ENCODE measurements at regions not wholly inside any gene's neighbourhood (a gene's known extent, or its start where the extent isn't known, plus 50 kb on each side); places are given as distances from the start of the nearest gene placed in this dataset.
"Not testable (repeated sequence)": the region's sequence is repeated elsewhere in the genome, so short reads cannot be mapped to it uniquely, and the experiment has no call there.

DNA sequence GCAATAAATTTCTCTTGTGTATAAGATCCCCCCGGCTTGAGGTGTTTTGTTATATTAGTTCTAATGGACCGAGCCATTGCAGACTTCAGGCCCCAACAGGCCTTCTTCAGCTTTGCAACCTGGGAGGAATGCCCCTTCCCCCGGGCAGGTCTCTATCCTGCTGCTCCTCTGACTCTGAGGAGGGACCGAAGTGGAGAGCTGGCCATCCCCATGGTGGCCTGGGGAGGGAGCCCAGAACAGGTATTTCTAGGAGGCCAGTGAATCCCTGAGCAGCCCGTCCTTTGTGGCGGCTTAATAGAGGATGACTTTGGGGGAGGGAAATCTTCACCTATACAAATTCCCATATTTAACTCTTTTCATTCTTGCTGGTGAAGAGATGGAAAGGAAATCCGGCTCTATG, 715.8 kb upstream of the SOX11 start:
- no peaks in the 10 kb centered on the region for H3K36me3 ChIP-seq
- no peak overlapping the region for H3K27ac ChIP-seq (replicated peaks in 1 of 4)
- H3K9me3 ChIP-seq, result no peaks in the 10 kb centered on the region
- DNase-seq (ENCODE audit: extremely low spot score), result no peak
- H3K4me1 ChIP-seq, result no peaks in the 10 kb centered on the region
- WGBS, result 88% methylated on average over 7 of the region's 7 CpGs
- no peak overlapping the region for H3K4me3 ChIP-seq
- intact Hi-C loops (cut with DNase I), result no loop called here
- no peak for TF ChIP-seq POLR2AphosphoS5 (IDR thresholded peaks at IDR 0.05)
- no peaks in the 10 kb centered on the region for H3K27me3 ChIP-seq

DNA sequence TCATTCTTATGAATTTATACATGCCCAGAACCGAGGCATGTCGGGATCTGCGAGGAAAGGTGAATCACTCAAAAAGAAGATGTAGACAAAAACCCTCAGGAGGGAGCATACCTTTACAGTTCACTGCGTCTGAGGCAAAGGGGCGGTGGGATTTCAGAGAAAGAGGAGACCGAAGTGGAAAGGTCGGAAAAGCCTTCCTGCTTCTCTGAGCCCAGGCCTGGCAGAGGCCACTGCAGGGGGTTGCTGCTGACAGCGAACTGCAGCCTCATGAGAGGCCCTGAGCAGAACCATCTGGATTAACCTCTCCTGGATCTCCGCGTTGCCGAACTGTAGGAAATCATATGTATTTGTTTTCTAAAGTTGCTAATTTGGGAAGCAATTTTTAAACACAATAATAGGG, 713.1 kb upstream of the SOX11 start:
- no peak overlapping the region for H3K27ac ChIP-seq (replicated peaks in 1 of 4)
- WGBS, result 73% methylated on average over 11 of the region's 11 CpGs
- no peaks in the 10 kb centered on the region for H3K36me3 ChIP-seq
- H3K4me3 ChIP-seq, result no peak overlapping the region
- intact Hi-C loops (cut with DNase I), result no loop called here
- DNase-seq (ENCODE audit: extremely low spot score), result peak; percentile 79
- H3K4me1 ChIP-seq, result no peaks in the 10 kb centered on the region
- H3K27me3 ChIP-seq, result no peaks in the 10 kb centered on the region
- H3K9me3 ChIP-seq, result no peaks in the 10 kb centered on the region
- TF ChIP-seq POLR2AphosphoS5 (IDR thresholded peaks at IDR 0.05) (no peak), POLR2A (IDR thresholded peaks at IDR 0.05; ENCODE audit: low read depth) (no peak), EP300 (IDR thresholded peaks at IDR 0.05) (no peak)
- TF ChIP-seq, protein P1, sequence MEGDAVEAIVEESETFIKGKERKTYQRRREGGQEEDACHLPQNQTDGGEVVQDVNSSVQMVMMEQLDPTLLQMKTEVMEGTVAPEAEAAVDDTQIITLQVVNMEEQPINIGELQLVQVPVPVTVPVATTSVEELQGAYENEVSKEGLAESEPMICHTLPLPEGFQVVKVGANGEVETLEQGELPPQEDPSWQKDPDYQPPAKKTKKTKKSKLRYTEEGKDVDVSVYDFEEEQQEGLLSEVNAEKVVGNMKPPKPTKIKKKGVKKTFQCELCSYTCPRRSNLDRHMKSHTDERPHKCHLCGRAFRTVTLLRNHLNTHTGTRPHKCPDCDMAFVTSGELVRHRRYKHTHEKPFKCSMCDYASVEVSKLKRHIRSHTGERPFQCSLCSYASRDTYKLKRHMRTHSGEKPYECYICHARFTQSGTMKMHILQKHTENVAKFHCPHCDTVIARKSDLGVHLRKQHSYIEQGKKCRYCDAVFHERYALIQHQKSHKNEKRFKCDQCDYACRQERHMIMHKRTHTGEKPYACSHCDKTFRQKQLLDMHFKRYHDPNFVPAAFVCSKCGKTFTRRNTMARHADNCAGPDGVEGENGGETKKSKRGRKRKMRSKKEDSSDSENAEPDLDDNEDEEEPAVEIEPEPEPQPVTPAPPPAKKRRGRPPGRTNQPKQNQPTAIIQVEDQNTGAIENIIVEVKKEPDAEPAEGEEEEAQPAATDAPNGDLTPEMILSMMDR (IDR thresholded peaks at IDR 0.05), result no peak

DNA sequence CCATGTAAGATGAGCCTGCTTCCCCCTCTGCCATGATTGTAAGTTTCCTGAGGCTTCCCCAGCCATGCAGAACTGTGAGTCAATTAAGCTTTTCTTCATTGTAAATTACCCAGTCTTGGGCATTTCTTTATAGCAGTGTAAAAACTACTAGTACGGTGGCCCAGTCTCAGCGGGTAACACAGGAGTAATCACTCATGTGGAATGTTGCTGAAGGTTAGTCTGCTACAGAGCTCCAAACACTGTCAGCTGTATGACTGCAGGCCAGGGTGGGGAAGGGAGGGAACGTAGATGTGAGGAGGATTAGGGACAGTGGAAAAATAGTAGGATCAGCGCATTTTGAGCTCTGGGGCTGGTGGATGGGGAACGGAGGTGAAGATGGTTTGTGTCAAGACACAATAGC, 711.2 kb upstream of the SOX11 start:
- no peak overlapping the region for H3K27ac ChIP-seq (replicated peaks in 1 of 4)
- no peaks in the 10 kb centered on the region for H3K36me3 ChIP-seq
- H3K4me3 ChIP-seq, result no peak overlapping the region
- no peaks in the 10 kb centered on the region for H3K27me3 ChIP-seq
- TF ChIP-seq EP300 (IDR thresholded peaks at IDR 0.05) (no peak), POLR2AphosphoS5 (IDR thresholded peaks at IDR 0.05) (no peak), POLR2A (IDR thresholded peaks at IDR 0.05; ENCODE audit: low read depth) (no peak)
- TF ChIP-seq, protein P1 (IDR thresholded peaks at IDR 0.05), result no peak
- WGBS, result 63% methylated on average over 5 of the region's 5 CpGs
- H3K4me1 ChIP-seq, result no peaks in the 10 kb centered on the region
- no peaks in the 10 kb centered on the region for H3K9me3 ChIP-seq
- DNase-seq (ENCODE audit: extremely low spot score), result peak; percentile 77
- intact Hi-C loops (cut with DNase I), result no loop called here

DNA sequence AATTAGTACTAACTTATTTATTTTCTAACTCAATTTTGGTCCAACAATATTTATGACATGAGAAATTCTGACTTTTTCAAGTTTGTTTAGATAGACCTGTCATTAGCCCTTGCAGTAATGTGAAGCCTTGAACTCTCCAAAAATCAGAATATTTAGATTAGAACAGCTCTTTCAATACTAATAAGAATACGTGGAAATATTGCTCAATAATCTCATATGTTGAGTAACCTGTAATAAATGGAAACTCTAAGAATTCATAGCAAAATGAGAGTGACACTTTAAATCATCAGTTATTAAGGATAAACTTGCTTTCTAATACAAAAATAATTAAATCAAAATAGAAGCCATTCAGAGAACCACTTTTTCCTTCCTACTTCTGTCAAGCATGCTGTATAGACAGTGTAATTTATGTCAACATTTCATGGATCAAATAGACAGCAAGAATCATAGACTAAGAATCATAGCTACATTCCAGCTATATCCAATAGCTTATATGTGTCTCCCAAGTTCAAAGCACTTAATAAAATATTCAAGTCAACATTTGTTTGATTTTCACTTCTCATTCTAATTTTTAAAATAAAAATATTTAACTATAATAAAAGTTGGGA, 710.3 kb upstream of the SOX11 start:
- WGBS, result 68% methylated on average over 1 of the region's 1 CpG
- H3K27ac ChIP-seq (replicated peaks in 1 of 4), result no peak overlapping the region
- H3K9me3 ChIP-seq, result no peaks in the 10 kb centered on the region
- no peak for TF ChIP-seq POLR2A (IDR thresholded peaks at IDR 0.05; ENCODE audit: low read depth)
- TF ChIP-seq POLR2AphosphoS5 (IDR thresholded peaks at IDR 0.05), result no peak
- TF ChIP-seq, protein P1 (IDR thresholded peaks at IDR 0.05), result no peak
- TF ChIP-seq EP300 (IDR thresholded peaks at IDR 0.05), result no peak
- no peaks in the 10 kb centered on the region for H3K36me3 ChIP-seq
- H3K4me1 ChIP-seq, result no peaks in the 10 kb centered on the region
- H3K4me3 ChIP-seq, result no peak overlapping the region
- no peaks in the 10 kb centered on the region for H3K27me3 ChIP-seq
- intact Hi-C loops (cut with DNase I), result no loop called here
- no peak for DNase-seq (ENCODE audit: extremely low spot score)

DNA sequence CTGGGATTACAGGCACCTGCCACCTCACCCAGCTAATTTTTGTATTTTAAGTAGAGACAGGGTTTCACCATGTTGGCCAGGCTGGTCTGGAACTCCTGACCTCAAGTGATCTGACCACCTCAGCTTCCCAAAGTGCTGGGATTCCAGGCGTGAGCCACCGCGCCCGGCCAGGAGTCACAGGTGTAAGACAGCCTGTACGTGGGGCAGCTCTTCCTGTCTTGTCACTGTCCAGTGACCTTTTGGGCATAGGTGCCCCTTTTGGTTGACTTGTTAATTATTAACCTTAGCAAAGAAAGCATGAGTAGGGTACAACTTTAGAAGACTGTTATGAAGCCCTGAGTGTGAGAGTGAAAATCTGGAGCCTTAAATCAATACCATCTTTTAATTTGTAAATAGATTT, 703.7 kb upstream of the SOX11 start:
- H3K27me3 ChIP-seq; DNase-seq (ENCODE audit: extremely low spot score); H3K9me3 ChIP-seq; H3K36me3 ChIP-seq; H3K4me3 ChIP-seq; H3K27ac ChIP-seq (replicated peaks in 1 of 4); intact Hi-C loops (cut with DNase I); H3K4me1 ChIP-seq: not testable (repeated sequence)
- 56% methylated on average over 5 of the region's 5 CpGs for WGBS

DNA sequence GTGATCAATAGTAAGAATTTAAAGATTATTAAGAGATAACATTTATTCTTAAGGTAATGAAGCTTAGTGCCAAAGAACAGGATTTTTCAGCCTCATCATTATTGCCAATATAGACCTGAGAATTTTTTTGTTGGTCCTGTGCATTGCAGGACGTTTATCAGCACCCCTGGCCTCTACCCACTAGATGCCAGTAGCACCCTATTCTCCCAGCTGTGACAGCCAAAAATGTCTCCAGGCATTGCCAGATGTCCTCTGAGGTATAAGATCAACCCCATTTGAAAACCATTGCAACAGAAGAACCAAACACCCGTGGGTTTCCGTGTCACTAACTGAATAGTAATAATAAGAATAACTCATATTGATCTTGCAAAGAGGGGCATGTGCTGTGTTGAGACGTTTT, 700.0 kb upstream of the SOX11 start:
- WGBS, result 53% methylated on average over 4 of the region's 4 CpGs
- Histone ChIP-seq H3K4me3 (no peak overlapping the region), H3K27me3 (no peaks in the 10 kb centered on the region), H3K27ac (replicated peaks in 1 of 4) (no peak overlapping the region), H3K4me1 (no peaks in the 10 kb centered on the region), H3K36me3 (no peaks in the 10 kb centered on the region), H3K9me3 (no peaks in the 10 kb centered on the region)
- no peak for DNase-seq (ENCODE audit: extremely low spot score)
- intact Hi-C loops (cut with DNase I), result loop anchor here (5.0 kb wide), 1 partner anchor 375 kb away; no protein-coding TSS in a partner anchor
- TF ChIP-seq POLR2A (IDR thresholded peaks at IDR 0.05; ENCODE audit: low read depth), result no peak
- no peak for TF ChIP-seq POLR2AphosphoS5 (IDR thresholded peaks at IDR 0.05)
- TF ChIP-seq, protein P1 (IDR thresholded peaks at IDR 0.05), result peak; percentile 19 to 47 (median 21)
- TF ChIP-seq EP300 (IDR thresholded peaks at IDR 0.05), result no peak
